OCI-LY1 (cell line): ENCODE measurements at regions not wholly inside any gene's neighbourhood (a gene's known extent, or its start where the extent isn't known, plus 50 kb on each side); places are given as distances from the start of the nearest gene placed in this dataset.

ENCODE experiments used
- EZH2 ChIP-seq: fragments of 200-600 bp; sonication (generic), shearing (Covaris generic); IDR thresholded peaks from 2 replicates; pipeline ENCODE4 v1.8.0; 2017; ENCODE audit warnings: borderline replicate concordance, mixed run types, mild to moderate bottlenecking, antibody characterized with exemption, low read length, moderate library complexity, mixed read lengths
- TF ChIP-seq, protein P1 (sequence below): fragments of 200-600 bp; sonication (generic), shearing (Covaris generic); IDR thresholded peaks from 2 replicates; pipeline ENCODE4 v1.5.1; 2017; ENCODE audit warnings: mild to moderate bottlenecking, antibody characterized with exemption, low read length, moderate library complexity, mixed read lengths

DNA sequence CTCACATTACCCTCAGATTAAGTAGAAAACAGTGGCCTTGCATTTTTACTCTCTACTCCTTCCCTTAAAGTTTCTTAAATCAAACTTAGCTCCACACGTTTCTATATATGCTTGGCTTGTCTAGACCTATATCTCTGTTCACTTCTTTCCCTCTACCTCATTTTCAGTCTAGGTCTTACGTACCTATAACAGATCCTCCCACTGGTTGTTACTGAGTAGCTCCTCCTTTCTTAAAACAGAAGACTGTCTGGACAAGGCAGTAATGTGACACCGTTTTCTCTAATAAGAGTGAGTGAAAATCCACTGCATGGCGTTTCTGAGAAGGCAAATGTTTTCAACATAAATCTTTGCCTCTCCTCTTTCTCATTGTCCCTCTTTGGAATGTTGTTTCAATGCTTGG is 211.7 kb upstream of the POGK start:
- TF ChIP-seq, protein P1, sequence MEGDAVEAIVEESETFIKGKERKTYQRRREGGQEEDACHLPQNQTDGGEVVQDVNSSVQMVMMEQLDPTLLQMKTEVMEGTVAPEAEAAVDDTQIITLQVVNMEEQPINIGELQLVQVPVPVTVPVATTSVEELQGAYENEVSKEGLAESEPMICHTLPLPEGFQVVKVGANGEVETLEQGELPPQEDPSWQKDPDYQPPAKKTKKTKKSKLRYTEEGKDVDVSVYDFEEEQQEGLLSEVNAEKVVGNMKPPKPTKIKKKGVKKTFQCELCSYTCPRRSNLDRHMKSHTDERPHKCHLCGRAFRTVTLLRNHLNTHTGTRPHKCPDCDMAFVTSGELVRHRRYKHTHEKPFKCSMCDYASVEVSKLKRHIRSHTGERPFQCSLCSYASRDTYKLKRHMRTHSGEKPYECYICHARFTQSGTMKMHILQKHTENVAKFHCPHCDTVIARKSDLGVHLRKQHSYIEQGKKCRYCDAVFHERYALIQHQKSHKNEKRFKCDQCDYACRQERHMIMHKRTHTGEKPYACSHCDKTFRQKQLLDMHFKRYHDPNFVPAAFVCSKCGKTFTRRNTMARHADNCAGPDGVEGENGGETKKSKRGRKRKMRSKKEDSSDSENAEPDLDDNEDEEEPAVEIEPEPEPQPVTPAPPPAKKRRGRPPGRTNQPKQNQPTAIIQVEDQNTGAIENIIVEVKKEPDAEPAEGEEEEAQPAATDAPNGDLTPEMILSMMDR, result no peak
- TF ChIP-seq EZH2, result no peak
